HG03196 (cell line): ENCODE measurements at regions not wholly inside any gene's neighbourhood (a gene's known extent, or its start where the extent isn't known, plus 50 kb on each side); places are given as distances from the start of the nearest gene placed in this dataset.
"Not testable (repeated sequence)": the region's sequence is repeated elsewhere in the genome, so short reads cannot be mapped to it uniquely, and the experiment has no call there.

ENCODE experiments used
- ATAC-seq: cut with Tn5 transposase; IDR thresholded peaks from one replicate; pipeline ENCODE4 v1.9.1; 2021; ENCODE audit not compliant: unreplicated experiment

DNA sequence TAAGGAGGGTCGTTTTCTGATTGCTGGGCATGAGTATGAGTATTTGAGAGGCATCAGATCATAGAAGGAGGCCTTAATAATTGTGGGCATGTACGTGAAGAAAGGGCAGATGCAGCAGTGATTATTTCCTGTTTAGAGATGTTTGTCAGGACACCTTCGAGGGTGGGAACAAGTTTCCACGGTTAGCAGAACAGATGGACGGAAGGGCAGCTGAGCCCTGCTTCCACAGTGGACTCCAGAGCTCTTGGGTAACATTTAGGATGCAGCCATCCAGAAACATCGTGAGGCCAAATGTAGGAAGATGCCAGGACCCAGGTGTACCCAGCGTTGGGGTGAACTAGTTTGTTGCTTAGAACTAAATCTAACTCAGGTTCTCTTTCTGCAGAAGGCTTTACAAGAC lies 231.3 kb upstream of the FAT1 start:
- ATAC-seq = no peak

DNA sequence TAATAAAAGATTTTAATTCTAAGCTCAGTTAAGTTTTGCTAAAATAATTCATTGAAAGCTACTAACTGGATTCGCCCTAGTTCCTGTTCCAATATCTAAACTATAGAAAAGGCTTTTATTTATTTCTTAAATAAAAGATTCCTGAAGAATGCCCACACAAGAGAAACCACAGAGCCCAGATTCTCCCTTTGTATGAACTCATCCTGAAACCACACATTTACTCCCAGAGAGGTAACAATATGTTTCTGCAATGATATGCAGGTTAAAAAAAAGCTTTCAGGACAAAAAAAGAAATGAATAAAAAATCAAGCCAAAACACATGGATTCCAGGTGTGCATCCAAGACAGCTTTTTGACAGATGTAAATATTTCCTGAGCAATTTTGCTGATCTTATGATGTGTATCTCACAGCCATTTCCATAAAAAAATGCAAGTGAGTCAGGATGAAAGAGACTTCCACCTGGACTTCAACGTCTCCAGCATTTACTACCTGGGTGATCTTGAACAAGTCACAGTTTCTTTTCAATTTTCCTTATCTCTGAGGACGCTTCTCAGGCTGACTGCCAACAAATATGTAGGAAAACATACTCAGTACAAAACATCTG lies 234.4 kb upstream of the FAT1 start:
- ATAC-seq = no peak

DNA sequence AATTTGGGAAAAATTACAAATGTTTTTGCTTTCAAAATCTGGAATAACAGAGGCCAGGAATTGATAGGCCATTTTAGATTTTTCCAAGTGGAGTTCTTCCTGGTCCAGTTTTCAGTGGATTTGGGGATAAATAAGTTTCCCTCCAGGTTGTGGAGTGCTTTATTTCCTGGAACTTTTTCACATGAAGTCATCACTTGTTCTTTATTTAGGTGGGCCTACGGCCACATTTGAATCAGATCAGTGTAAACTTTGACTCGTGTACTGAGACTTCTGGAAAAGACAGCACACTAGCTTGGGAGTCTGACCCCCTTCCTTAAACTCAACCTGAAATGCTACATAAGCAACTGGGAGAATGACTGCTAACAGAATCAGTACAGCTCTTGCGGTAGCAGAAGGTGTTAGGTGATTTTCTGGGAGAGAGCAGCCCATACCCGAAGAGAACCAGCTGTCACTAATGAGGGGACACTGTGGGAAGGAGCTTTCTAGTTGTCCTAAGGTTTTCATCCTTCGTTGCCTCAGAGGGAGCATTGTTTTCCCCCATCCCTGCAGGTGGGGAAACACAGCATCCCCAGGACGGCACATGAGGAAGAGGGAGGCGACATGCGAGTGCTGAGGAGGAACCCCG lies 235.2 kb upstream of the FAT1 start:
- ATAC-seq = no peak

DNA sequence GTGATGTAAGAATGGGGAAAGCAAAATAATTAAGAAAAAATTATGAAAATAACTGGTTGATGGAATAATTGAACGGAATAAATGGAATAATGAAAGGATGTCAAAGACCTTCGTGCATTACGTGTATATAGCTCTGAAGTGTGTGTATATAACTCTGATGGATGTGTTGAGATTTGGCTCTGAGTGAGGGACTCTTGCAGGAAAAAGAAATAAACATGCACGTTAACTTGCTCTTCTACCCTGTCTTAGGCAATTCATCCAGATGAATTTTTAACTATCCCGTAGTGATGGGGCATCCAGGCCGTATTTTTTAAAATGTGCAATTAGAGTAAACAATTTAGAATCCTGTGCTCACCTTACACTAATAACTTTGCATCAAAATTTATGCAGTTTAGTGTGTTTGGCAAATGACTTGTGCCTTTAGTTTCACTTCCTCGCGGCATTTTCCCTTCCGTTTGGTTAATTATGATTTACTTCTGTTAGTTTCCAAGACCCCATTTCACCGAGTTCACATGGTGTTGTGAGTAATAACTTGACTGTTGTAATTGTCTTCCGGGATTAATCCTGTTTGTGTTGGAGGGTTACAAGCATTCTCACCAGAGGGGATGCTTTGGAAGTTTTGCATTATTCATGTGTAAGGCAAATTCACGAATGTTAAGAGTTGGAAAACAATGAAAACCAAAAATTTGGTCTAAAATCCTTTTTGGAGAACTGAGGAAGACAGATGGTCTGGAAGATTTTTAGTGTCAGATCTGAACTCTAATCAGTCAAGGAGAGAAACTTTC lies 256.5 kb upstream of the FAT1 start:
- no peak for ATAC-seq

DNA sequence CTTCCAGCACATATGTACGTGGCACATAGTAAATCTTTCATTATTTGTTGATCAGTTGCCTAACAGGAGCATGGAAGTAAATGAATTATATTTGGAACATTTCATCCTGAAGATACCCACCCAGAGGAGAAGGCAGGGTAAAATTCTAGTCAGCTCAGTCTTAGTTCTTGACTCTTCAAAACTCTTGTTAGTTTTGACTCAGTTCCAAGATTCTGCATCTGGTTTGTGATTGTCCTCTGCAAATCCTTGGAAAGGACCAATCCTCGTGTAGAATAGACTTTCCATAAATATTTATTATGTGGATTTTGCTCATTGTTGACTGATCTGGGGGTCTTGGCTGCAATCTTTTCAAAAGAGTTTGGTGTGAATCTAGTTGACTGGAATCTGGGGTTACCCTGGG lies 257.5 kb upstream of the FAT1 start:
- ATAC-seq = no peak

DNA sequence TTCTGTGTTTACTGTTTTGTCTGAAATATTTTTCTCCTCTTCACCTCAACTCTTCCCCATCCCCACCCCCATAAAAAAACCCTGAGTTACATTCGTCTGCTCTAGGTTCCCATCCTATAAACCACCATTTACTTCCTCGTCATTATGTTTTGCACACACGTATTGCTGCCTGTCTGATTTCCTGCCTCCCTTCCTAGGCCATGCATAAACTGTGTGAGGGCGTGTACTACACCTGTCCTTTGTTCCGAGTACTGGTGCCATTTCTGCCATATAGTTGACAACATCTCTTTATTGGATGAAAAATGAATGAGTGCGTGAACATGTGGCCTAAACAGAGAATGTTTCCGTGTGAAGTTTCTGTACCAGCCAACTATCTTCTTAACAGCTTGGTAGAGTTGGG lies 258.5 kb upstream of the FAT1 start:
- no peak for ATAC-seq

DNA sequence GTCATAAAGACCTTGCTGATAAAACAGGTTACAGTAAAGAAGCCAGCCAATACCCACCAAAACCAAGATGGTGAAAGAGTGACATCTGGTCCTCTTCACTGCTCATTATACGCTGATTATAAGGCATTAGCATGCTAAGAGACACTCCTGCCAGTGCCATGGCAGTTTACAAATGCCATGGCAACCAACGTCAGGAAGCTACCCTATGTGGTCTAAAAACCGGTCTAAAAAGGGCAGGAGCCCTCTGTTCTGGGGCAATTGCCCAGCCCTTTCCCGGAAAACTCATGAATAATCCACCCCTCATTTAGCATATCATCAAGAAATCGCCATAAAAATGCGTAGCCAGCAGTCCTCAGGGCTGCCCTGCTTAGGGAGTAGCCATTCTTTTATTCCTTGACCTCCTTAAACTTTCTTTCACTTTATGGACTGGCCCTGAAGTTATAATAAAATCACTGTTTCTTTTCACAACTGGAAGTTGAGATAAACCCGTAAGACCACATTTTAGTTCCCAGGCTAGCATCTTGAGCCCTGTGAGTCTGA lies 260.5 kb upstream of the FAT1 start:
- ATAC-seq = no peak

DNA sequence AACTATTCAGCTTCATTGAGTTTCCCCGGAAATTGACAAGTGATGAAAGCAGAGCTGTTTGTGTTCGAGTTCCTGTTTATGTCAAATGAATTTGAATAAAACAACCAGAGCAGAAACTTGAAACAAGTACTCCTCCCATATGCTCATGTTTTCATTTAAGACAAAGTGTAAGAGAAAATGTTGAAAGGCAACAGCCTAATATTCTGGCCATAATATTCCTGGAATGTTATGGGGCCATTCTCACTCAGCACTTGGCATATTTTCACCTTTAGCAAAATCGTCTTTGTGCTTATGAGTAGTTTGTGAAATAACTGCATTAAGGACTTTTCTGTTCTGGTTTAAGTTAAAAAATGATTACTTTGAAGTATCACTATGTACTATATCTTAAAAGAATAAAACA lies 276.0 kb upstream of the FAT1 start:
- ATAC-seq = no peak

DNA sequence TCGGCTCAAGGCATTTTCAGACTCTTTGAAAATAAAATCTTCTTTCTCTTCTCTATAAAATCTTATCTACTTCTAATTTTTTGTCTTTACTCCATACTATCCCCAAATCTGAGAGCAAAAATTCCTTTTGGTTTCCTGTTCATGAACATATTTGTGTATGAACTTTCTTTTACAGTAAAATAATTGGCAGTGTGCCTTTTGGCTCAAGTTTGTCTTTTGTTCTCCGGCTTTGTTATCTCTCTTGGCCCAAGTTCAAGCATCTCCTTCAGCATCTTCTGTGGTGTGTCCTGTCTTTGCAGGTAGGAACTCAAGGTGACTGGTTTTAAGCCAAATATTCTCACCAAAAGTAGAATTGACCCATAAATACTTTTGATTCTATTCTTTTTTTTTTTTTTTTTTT lies 276.6 kb upstream of the FAT1 start:
- ATAC-seq = no peak

DNA sequence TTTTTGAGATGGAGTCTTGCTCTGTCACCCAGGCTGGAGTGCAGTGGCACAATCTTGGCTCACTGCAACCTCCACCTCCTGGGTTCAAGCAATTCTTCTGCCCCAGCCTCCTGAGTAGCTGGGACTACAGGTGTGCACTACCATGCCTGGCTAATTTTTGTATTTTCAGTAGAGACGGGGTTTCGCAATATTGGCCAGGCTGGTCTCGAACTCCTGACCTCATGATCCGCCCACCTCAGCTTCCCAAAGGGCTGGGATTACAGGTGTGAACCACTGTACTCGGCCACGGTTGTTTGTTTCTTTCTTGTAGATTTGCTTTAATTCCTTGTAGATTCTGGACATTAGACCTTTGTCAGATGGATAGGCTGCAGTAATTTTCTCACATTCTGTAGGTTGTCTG lies 278.5 kb upstream of the FAT1 start:
- ATAC-seq = not testable (repeated sequence)

DNA sequence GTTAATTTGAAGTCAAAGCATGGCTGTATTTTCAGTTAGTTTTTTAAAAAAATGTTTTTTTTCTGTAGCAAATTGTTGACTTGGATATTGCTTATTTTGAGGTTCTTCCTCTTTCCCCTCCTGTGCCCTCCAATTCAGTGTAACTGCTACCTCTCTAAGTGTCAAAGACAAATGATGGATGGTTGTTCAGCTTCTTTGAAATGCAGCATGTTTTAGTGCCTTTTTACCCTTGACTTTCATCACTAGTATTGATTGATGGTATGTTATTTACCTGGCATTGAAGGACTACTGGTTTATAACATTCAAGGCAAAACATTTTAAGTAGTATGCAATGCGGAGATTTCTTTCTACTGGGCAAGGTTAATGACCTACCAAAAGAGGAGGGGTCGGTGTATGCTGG lies 281.0 kb upstream of the FAT1 start:
- ATAC-seq = no peak

DNA sequence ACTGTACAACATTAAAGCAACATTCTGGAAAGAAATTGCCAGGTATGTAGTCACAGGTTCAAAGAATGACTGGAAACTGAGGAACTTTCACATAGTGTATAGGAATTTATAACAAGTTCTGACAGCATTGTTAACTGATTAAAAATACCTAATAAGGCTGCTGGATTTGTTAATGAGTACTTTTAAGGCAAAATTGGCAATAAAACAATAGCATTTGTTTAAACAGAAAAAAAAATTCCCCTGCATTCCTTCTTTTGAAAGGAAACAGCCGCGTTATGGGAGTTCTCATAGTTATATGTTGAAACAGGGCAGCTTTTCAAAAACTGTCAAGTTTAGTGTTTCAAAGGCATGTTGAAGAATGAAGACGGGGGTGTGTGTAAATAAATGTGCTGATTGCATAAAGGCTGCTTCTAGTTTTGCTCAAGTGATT lies 282.5 kb upstream of the FAT1 start:
- ATAC-seq = no peak

DNA sequence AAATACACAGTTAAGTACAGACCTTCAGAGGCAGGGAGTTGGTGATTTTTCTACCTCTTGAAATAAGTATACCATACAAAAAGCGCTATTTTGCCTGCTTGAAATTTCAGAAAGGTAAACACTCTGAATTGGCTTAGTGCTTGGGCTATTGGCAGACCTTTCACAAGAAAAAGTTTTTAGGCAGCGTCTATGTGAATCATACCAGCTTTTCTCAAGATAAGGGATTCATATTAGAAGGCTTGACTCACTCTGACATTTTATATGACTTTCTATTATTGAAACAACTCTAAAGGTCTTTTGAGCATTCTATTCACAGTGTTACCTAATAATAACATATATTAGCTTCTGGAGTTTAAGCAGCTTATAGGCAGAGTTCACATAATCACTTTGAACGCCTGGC lies 286.4 kb upstream of the FAT1 start:
- no peak for ATAC-seq

DNA sequence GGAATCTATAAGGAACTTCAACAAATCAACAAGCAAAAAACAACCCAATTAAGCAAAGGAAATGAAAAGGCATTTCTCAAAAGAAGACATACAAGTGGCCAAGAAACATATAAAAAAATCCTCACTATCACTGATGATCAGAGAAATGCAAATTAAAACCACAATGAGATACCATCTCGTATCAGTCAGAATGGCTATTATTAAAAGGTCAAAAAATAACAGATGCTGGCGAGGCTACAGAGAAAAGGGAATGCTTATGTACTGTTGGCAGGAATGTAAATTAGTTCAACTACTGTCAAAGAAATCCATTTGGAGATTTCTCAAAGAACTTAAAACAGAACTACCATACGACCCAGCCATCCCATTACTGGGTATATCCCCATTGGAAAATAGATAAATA lies 292.4 kb upstream of the FAT1 start:
- no peak for ATAC-seq

DNA sequence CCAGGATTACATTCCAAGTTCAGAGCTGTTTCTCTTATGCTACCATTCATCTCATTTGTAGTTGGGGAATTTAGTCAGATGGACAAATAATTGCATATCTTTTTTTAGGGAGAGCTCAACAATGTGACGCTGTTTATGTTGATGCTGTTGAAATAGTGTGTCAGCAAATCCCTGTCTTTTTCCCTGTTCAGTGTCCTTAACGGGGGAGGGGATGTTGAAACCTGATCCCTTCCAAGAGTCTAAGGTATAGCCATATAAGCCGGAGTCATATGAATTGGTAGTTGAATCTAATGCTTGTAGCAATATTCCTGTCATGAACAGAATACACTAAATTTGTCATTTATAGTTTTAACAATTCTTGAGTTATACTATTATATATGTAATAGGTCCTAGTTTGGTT lies 293.5 kb upstream of the FAT1 start:
- no peak for ATAC-seq

DNA sequence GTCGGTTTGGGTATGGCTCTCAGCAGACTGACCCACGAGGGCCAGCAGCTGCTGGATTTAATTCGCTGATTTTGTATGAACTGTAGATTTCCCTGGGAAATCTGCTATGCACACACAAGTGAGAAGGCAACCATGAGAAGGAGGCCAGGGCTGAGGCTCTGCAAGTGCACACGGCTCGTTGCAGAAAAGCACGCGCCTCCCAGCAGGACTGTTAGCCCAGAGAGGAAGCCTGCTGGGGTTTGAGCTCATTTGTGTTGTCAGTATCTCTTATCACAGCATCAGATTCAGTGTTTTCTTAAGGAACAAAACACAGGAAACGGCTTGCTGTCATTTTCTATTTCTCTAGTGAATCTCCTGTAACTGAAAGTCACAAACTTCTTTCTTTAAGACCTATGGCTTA lies 296.2 kb upstream of the FAT1 start:
- ATAC-seq = no peak

DNA sequence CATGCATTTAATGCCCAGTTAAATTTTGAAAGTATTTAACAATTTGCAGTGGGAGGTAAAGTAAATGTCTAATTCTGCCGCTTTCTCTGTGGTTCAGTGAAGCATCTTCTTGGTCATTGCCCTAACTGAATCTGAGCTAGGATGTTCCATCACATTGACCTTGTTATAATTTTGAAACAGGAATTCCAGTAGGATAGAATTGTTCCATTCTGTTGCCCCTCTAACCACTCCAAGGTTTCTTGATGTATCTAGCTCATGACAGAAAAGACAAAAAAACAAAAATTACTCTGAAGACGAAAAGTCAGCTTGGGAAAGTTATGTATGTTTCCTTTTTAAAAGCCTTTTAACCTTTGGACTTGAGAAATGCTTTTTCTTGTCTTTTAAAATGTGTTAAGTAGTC lies 297.0 kb upstream of the FAT1 start:
- no peak for ATAC-seq

DNA sequence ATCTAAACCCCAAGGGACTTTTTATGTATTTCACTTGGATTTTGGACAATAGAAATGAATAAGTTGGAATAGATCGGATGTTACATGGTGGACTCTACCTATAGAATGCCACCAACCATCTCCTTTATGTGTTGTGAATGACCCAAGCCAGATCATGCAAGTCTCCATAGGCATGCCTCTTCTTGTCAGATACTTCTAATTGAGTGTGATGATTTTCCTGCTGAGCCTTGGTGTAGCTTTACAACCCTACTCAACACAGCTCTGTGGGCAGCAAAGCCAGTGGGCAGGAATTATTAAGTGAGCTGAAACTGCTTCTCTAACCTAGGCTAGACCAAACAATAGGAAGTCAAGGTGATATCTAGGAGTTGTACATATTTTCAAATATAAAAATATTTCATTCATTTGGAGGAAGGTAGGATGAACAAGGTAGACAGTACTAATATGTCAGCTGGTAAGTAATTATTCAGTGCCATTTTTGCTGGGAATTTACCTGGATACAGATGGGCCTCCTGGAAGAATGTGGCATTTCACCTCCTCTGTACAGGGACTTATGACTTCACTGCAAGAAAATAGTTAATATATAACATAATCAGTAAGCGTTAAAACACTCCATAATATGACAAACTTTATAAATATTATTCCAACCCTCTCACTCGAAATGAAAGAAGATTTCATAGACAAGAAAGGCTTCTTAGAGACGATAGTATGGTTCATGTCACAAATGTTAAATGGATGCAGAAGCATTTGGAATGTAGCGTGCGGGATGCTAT lies 298.0 kb upstream of the FAT1 start:
- ATAC-seq = no peak

DNA sequence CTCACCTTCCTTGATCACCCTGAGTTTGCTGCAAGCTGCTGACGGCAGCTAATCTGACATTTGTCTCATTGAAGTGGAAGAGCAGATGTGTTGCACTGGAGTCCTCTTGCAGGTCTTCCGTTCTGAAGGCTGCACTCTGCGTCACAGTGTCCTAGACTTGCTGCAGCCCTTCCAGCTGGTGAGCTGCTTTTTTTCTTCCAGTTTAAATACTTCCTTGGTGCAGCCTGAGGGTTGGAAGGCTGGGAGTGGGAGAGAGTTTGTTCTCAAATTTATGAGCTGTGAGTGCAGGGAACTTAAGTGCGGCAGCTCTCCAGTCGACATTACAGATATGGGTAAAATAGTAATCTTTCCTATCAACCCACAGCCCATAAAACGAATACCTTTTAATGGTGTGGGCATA lies 303.6 kb upstream of the FAT1 start:
- no peak for ATAC-seq

DNA sequence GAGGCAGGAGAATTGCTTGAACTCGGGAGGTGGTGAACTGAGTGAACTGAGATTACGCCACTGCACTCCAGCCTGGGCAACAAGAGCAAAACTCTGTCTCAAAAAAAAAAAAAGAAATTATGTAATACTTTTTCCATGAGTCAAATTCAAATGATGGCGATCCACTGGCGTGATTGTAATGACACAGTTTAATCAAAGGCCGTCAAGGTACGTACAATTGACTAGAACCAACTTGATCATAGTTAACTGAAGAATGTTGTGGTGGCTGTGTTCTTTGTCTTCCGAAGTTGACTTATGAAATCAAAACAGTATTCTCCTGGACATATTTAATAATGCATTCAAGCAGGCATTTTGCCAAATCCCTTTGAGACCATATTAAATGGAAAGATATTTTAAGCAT lies 318.6 kb upstream of the FAT1 start:
- ATAC-seq = no peak

DNA sequence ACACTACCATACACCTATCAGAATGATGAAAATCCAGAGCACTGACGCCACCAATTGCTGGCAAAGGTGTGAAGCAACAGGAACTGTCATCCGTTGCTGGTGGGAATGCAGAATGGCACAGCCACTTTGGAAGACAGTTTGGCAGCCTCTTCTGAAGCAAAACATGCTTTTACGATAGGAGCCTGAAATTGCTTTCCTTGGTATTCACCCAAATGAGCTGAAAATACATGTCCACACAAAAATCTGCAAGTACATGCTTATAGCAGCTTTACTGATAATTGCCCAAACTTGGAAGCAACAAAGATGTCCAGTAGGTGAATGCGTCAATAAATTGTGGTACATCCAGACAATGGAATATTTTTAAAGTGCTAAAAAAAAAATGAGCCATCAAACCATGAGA lies 322.8 kb upstream of the FAT1 start:
- no peak for ATAC-seq

DNA sequence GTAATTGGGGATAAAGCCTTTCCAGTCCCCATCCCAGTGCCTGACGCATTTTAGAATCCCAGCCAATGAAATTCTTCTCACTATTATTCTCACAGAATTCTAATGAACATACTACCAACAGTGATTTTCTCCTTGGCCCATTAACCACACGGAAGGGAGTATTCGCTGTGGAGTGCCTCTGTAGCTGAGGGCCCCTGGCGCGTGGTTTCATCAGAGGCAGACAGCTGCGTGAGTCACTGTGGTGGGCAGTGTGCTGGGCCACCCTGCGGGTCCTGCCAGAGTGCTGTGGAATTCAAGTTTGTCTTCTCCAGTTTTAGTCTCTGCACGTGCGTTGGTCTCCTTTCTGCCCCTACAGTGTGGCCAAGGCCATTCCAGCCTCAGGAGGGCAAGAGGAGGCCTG lies 335.4 kb upstream of the FAT1 start:
- ATAC-seq = no peak
